Central memory CD8-positive, alpha-beta T cell (primary cell): ENCODE measurements at regions not wholly inside any gene's neighbourhood (a gene's known extent, or its start where the extent isn't known, plus 50 kb on each side); places are given as distances from the start of the nearest gene placed in this dataset.

Experiments used
- ATAC-seq: fragments of 150-1000 bp; cut with Tn5 transposase; replicated peaks from 2 replicates; pipeline ENCODE4 v1.10.0; 2022; ENCODE audit warnings: mild to moderate bottlenecking, moderate FRiP score, moderate number of reproducible peaks; ENCODE audit not compliant: poor library complexity, severe bottlenecking; ENCODE audit errors: extremely low read depth
- DNase-seq, 2 donors: peaks; one replicate each; pipeline ENCODE4 v3.0.0; 2021; ENCODE audit warnings: low spot score in 2 of 2
- H3K27ac Mint-ChIP-seq: one replicate; pipeline ENCODE4 v1.8.0; 2022; ENCODE audit warnings: low read depth, mild to moderate bottlenecking, moderate library complexity, mixed read lengths
- H3K27me3 Mint-ChIP-seq: one replicate; pipeline ENCODE4 v1.8.0; 2022; ENCODE audit warnings: mixed read lengths
- H3K36me3 Mint-ChIP-seq: one replicate; pipeline ENCODE4 v1.8.0; 2022; ENCODE audit warnings: mild to moderate bottlenecking, moderate library complexity, mixed read lengths; ENCODE audit not compliant: insufficient read depth
- H3K4me1 Mint-ChIP-seq: one replicate; pipeline ENCODE4 v1.8.0; 2022; ENCODE audit warnings: mixed read lengths
- H3K4me3 Mint-ChIP-seq: one replicate; pipeline ENCODE4 v1.8.0; 2022; ENCODE audit warnings: mild to moderate bottlenecking, moderate library complexity, mixed read lengths
- H3K9me3 Mint-ChIP-seq: one replicate; pipeline ENCODE4 v1.8.0; 2022; ENCODE audit warnings: mixed read lengths

DNA sequence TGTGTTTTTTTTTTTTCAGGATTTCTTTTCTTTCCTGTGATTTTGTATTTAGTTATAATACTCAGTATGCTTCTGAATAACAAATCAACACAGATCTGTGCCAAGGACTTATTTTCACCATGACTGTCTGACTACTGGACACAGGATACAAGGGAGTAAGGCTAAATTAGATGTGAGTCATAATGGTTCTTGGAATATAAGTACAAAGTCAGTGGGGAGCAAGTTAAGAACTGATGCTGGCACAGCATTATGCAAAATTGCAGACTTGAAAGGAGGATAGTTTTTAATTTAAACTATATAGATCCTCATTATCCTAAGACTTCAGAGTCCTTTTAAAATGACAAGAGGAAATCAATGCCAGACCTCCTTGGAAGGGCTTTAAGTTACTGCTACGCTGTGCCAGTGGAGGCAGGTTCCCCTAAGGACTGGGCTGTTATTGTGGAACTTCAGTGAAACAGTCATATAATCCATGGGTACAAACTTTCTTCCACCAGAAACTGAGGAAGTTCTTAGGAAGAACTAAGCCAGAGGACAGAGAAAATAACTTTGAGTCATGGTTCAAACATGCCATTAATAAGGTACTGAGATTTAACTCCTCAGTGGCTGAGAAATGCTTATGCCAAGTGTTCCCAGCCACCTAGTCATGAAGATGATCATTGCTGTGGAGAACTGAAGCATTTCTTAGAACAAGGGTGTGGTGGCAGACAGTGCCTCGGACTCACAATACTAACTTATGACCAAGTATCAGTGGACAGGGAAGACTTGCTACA lies 531.2 kb downstream of the HTR7 start:
- Mint-ChIP-seq H3K4me1 (no peaks in the 10 kb centered on the region), H3K27ac (no peak overlapping the region), H3K36me3 (no peaks in the 10 kb centered on the region), H3K27me3 (no peaks in the 10 kb centered on the region), H3K9me3 (peaks cover 11% of the 10 kb centered on the region), H3K4me3 (no peak overlapping the region)
- DNase-seq (no peak), ATAC-seq (no peak)

DNA sequence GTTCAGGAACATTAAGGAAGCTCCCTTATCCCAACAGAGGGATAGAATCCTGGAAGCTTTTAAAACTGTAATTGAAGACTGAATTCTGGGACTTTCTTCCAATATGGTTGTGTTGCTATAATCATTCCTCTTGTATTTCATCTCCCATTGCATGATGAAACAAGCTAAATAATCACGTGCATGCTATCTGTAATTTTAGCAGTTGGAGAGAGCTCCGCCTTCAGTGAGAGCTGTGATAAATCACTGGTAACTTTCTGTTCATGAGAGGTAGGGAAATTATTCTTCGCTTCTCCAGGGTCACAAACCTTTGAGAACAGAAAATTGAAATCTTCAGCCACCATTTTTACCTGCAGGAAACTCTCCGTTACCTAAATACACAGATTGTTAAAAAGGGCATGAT lies 530.2 kb downstream of the HTR7 start:
- no peaks in the 10 kb centered on the region for H3K36me3 Mint-ChIP-seq
- H3K4me1 Mint-ChIP-seq: no peaks in the 10 kb centered on the region
- H3K9me3 Mint-ChIP-seq: peaks cover 15% of the 10 kb centered on the region
- no peak overlapping the region for H3K27ac Mint-ChIP-seq
- H3K4me3 Mint-ChIP-seq: no peak overlapping the region
- ATAC-seq (no peak), DNase-seq (no peak)
- no peaks in the 10 kb centered on the region for H3K27me3 Mint-ChIP-seq

DNA sequence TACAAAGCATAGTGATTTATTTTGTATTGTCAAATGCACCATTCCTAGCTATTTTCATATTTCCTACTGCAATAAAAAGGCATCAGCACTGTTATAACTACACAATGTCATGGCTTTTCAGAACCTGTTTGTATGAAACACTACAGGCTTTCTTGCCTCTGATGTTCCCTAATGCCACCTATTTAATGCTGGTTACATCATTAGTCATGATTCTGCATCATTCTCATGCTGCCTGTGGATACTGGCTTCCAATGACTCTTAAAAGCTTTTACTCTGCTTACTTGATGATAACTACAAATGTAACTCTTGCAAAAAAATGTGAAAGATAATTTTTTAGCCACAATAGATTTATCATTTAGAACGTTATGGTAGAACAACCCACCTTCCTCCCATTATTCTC lies 529.4 kb downstream of the HTR7 start:
- Mint-ChIP-seq H3K27me3 (no peaks in the 10 kb centered on the region), H3K27ac (no peak overlapping the region), H3K4me1 (no peaks in the 10 kb centered on the region), H3K36me3 (no peaks in the 10 kb centered on the region), H3K9me3 (peaks cover 15% of the 10 kb centered on the region), H3K4me3 (no peak overlapping the region)
- DNase-seq: no peak
- ATAC-seq: no peak

DNA sequence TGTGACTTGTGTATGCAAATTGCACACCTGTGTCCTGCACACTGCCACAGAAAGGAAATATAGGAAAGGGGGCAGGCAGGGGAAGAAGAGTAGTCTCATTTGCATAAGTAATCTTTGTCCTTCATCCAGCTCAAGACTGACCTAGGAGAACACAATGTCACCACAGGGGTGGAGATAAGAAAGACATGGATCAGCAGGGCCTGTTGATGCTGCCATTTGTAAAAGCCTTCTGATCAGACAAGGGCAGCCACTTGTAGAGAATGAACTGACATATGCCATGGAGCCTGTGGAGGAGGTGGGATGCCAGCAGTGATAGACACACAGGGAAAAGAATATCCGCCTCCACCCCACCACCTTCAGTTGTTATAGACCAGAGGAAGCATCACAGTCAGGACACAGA lies 528.9 kb downstream of the HTR7 start:
- no peak for ATAC-seq

DNA sequence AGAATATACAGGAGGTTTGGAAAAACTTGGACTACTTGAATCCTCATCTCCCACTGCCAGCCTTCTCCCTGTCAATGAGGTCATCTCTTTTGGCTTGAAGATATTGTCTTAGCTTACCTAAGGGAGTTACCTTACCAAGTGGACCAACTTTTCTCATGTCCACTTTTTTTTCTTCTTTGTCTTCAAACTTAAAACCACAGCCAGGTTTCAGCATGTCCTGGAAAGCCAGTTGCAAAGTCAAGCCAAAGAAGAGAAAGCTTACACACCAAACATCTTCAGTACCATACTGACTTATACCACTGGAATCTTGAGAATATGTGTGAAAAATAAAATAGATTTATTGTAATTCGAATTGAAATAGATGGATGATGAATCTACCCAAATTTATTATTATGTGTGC lies 520.5 kb downstream of the HTR7 start:
- Mint-ChIP-seq H3K4me1 (no peaks in the 10 kb centered on the region), H3K27ac (no peak overlapping the region), H3K36me3 (no peaks in the 10 kb centered on the region), H3K9me3 (peaks cover under 1% of the 10 kb centered on the region), H3K27me3 (no peaks in the 10 kb centered on the region), H3K4me3 (no peak overlapping the region)
- DNase-seq (no peak), ATAC-seq (no peak)

More for the DNA sequence above, 528.9 kb downstream of the HTR7 start:
- no peak for DNase-seq
- Mint-ChIP-seq H3K27me3 (no peaks in the 10 kb centered on the region), H3K4me1 (no peaks in the 10 kb centered on the region), H3K4me3 (no peak overlapping the region), H3K9me3 (peaks cover 15% of the 10 kb centered on the region), H3K36me3 (no peaks in the 10 kb centered on the region), H3K27ac (no peak overlapping the region)

DNA sequence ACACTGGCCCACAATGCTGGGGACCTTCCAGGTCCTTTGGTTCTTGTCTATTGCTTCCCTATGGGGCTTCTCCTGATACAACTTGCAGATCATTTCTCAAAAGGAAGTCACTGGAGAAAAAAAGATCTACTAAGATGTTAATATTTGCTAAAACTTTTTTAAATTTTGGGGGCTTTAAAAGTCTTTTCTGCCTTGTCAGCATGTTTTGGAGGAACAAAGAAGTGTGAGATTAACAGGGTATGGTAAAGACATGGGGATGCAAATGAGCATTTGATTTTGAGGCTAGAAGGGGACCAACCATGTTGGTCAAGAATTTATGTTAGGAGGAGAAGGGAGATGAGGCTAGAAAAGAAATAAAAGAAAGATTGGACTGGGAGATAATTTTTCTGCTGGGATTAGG lies 515.4 kb downstream of the HTR7 start:
- DNase-seq (no peak), ATAC-seq (no peak)
- H3K9me3 Mint-ChIP-seq: peaks cover 7% of the 10 kb centered on the region
- H3K27ac Mint-ChIP-seq: no peak overlapping the region
- H3K4me3 Mint-ChIP-seq: no peak overlapping the region
- no peaks in the 10 kb centered on the region for H3K27me3 Mint-ChIP-seq
- H3K4me1 Mint-ChIP-seq: no peaks in the 10 kb centered on the region
- no peaks in the 10 kb centered on the region for H3K36me3 Mint-ChIP-seq

DNA sequence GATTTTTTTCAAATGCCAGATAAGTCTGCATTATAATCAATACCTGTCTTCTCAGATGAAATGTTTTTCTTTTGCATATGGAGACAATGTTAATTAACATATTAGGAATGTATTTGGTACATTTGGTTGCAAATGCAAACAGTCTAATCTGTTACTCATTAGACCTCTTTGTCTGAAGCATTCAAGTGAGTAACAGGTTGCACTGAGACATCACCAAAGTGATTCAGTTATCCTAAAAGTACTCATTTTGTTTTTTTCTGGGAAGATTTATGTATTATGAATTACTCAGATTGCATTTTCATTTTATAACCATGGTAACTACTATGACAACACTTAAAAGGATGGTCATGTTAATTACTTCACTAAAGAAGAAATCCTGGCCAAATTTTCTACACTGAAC lies 513.6 kb downstream of the HTR7 start:
- H3K4me1 Mint-ChIP-seq: no peaks in the 10 kb centered on the region
- no peak for ATAC-seq
- H3K27me3 Mint-ChIP-seq: no peaks in the 10 kb centered on the region
- DNase-seq: no peak
- no peak overlapping the region for H3K27ac Mint-ChIP-seq
- H3K4me3 Mint-ChIP-seq: no peak overlapping the region
- no peaks in the 10 kb centered on the region for H3K36me3 Mint-ChIP-seq
- H3K9me3 Mint-ChIP-seq: peaks cover 7% of the 10 kb centered on the region

DNA sequence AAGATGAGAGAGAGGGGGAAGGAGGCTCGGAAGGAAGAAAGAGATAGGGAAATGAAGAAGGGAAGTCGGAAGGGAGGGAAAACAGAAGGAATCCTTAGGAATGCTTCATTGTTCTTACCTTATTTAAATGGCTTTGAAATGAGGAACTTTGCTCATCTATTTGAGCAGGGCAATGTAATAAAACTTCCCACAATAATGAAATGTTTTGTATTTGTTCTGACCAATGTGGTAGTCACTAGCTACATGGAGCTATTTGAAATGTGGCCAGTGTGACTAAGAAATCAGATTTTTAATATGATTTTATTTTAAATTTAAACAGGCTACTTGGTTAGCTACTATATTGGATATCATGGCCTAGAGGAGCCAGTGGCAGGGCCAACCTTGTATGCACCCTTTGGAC lies 510.6 kb downstream of the HTR7 start:
- no peak for DNase-seq
- Mint-ChIP-seq H3K4me3 (no peak overlapping the region), H3K9me3 (peaks cover 11% of the 10 kb centered on the region), H3K36me3 (no peaks in the 10 kb centered on the region), H3K27ac (no peak overlapping the region), H3K4me1 (no peaks in the 10 kb centered on the region), H3K27me3 (no peaks in the 10 kb centered on the region)
- ATAC-seq: no peak

DNA sequence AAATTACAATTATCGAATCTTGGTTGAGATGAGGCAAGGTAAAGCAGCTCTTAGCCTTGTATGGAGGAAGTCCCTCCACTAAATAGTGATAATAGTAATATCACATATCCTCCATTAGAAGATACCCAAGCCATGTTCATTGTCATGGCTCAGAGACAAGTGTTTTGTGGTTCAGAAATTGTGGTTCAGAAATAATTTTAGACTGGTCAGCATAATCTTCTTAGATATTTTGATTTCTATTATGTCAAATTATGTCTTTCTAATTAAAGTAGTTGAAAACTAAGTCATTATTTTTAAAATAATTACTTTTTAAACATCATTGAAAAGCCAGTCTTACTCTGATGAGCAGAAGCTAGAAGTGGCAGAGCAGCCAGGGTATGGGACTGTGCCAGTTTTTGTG lies 507.7 kb downstream of the HTR7 start:
- Mint-ChIP-seq H3K36me3 (no peaks in the 10 kb centered on the region), H3K27ac (no peak overlapping the region), H3K4me1 (no peaks in the 10 kb centered on the region), H3K27me3 (no peaks in the 10 kb centered on the region), H3K4me3 (no peak overlapping the region), H3K9me3 (peaks cover 17% of the 10 kb centered on the region)
- no peak for DNase-seq
- ATAC-seq: no peak

DNA sequence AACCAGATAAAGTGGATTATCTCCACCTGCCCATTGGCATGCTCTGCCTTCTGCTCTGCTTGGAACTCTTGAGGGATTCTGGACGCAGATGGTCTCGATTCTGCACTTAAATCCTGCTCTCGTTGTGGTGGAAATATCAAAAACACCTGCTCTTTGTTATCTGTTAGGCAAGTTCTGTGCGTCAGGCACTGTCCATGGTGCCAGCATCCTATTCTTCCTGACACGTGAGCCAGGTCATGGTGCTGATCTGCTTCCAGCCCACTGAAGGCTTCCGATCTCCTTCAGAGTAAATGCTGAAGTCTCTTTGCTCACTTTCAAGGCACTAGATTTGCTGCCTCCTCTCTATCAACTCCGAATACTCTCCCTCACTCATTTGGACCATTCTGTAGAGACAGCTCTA lies 505.6 kb downstream of the HTR7 start:
- Mint-ChIP-seq H3K27me3 (no peaks in the 10 kb centered on the region), H3K4me3 (no peak overlapping the region), H3K4me1 (no peaks in the 10 kb centered on the region), H3K27ac (no peak overlapping the region), H3K9me3 (peaks cover 15% of the 10 kb centered on the region), H3K36me3 (no peaks in the 10 kb centered on the region)
- ATAC-seq (no peak), DNase-seq (no peak)

DNA sequence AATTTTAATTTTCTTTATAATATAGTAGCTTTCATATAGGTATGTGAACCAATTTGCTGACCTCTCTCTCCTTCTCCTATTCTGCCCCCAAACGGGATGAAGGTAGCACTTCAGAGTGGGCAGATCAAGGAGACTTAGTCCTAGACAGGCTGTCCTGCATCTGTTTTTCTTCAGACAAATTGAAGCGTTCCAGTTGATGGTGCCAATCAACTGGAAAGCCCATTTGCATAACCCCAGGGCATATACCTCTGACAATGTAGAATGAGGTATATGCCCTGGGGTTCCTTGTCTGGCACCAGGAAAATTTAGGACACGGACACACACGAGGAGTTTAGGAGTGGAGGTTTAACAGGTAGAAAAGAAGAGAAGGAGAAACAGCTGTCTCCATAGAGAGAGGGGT lies 502.9 kb downstream of the HTR7 start:
- ATAC-seq: no peak
- DNase-seq: no peak
- no peak overlapping the region for H3K4me3 Mint-ChIP-seq
- peaks cover 15% of the 10 kb centered on the region for H3K9me3 Mint-ChIP-seq
- no peaks in the 10 kb centered on the region for H3K27me3 Mint-ChIP-seq
- H3K36me3 Mint-ChIP-seq: no peaks in the 10 kb centered on the region
- H3K27ac Mint-ChIP-seq: no peak overlapping the region
- H3K4me1 Mint-ChIP-seq: no peaks in the 10 kb centered on the region

DNA sequence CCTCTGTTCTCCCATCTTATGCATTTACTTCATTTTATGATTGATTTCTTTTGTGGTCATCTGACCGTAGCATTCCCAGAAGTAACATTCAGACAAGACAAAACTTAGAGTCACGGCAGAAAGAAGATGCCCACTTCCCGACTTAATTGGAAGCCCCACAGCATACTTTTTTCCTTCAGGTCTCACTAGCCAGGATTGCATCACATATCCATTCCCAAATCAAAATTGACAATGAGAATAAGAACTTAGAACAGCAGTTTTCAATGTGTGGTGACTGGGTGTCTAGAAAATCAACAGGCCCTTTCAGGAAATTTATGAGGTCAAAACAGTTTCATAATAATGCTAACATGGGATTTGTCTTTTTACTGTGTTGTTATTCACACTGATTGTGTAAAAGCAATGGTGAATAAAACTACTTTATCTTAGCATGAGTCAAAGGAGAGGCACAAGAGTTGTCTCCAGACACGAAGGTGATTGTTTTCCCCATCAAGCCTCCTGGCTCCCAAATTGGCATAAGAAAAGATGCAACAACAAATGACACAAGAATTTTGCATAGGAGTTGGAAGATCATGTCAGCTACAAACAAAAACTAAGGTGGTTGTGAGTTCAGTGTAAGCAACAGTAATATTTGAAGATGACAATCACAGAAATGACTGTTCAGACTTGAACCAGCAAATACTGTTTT lies 493.9 kb downstream of the HTR7 start:
- no peak overlapping the region for H3K27ac Mint-ChIP-seq
- DNase-seq: no peak
- H3K27me3 Mint-ChIP-seq: no peaks in the 10 kb centered on the region
- no peaks in the 10 kb centered on the region for H3K4me1 Mint-ChIP-seq
- no peaks in the 10 kb centered on the region for H3K9me3 Mint-ChIP-seq
- ATAC-seq: no peak
- no peaks in the 10 kb centered on the region for H3K36me3 Mint-ChIP-seq
- H3K4me3 Mint-ChIP-seq: no peak overlapping the region

DNA sequence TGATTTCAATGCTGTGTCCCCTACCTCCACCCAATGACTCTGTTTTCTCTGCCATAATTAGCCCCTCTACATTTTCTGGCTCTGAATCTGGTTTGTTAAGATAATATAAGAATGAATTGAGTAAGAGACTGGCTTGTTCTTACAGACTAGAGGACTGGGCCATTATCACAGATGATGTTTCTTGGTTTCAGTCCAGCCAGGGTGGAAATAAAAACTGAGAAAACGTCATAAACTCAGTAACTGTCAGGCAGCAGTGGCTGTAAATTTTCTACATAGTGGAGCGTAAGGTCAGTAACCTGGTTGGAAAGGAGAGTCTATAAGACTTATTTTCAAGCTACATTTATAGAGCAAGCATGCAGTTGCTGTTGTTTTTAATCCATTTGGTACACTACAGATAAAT lies 485.4 kb downstream of the HTR7 start:
- no peak for ATAC-seq
- Mint-ChIP-seq H3K9me3 (peaks cover 9% of the 10 kb centered on the region), H3K27ac (no peak overlapping the region), H3K36me3 (no peaks in the 10 kb centered on the region), H3K4me3 (no peak overlapping the region), H3K27me3 (no peaks in the 10 kb centered on the region), H3K4me1 (no peaks in the 10 kb centered on the region)
- DNase-seq: no peak
